Smooth muscle cell (in vitro differentiated cells): ENCODE measurements at regions not wholly inside any gene's neighbourhood (a gene's known extent, or its start where the extent isn't known, plus 50 kb on each side); places are given as distances from the start of the nearest gene placed in this dataset.

ENCODE experiments used
- DNase-seq: peaks from one replicate; lab custom pipeline; 2025; ENCODE audit not compliant: unreplicated experiment; lab: John Stamatoyannopoulos, UW
- H2AFZ ChIP-seq: fragments of 200-600 bp; sonication (generic); 2 replicates; pipeline ENCODE4 v1.6.0; 2016; ENCODE audit warnings: antibody characterized with exemption, low read depth, mild to moderate bottlenecking
- H3F3A ChIP-seq: fragments of 200-600 bp; sonication (generic); 2 replicates; pipeline ENCODE4 v1.6.0; 2017; ENCODE audit warnings: antibody characterized with exemption, low read depth
- H3K27ac ChIP-seq: fragments of 200-600 bp; sonication (generic); 2 replicates; pipeline ENCODE4 v1.5.1; 2016; ENCODE audit warnings: low read depth, mild to moderate bottlenecking
- H3K27me3 ChIP-seq: fragments of 200-600 bp; sonication (generic); 2 replicates; pipeline ENCODE4 v1.6.1; 2016; ENCODE audit warnings: low read depth, mild to moderate bottlenecking
- H3K36me3 ChIP-seq: fragments of 200-600 bp; sonication (generic); 2 replicates; pipeline ENCODE4 v1.5.1; 2016; ENCODE audit warnings: low read depth
- H3K4me1 ChIP-seq: fragments of 200-600 bp; sonication (generic); 2 replicates; pipeline ENCODE4 v1.5.1; 2016; ENCODE audit warnings: low read depth
- H3K4me2 ChIP-seq: fragments of 200-600 bp; sonication (generic); 2 replicates; pipeline ENCODE4 v1.6.0; 2016; ENCODE audit warnings: mild to moderate bottlenecking
- H3K4me3 ChIP-seq: fragments of 200-600 bp; sonication (generic); 2 replicates; pipeline ENCODE4 v1.5.1; 2016; ENCODE audit warnings: mild to moderate bottlenecking
- H3K79me2 ChIP-seq: fragments of 200-600 bp; sonication (generic); 2 replicates; pipeline ENCODE4 v1.6.0; 2016; ENCODE audit warnings: low read depth, mild to moderate bottlenecking
- H3K9ac ChIP-seq: fragments of 200-600 bp; sonication (generic); 2 replicates; pipeline ENCODE4 v1.6.0; 2016; ENCODE audit warnings: low read depth
- H3K9me3 ChIP-seq: fragments of 200-600 bp; sonication (generic); replicated peaks from 2 replicates; pipeline ENCODE4 v1.5.1; 2016; ENCODE audit warnings: low read depth
- H4K20me1 ChIP-seq: fragments of 200-600 bp; sonication (generic); 2 replicates; pipeline ENCODE4 v1.6.0; 2016; ENCODE audit warnings: low read depth
- WGBS: methylation state at CpG from one replicate; pipeline ENCODE4 v1.1.7; 2016; ENCODE audit warnings: low lambda C conversion rate; 5-methylcytosine and 5-hydroxymethylcytosine counted together
- TF ChIP-seq, protein P1 (sequence below): fragments of 200-600 bp; sonication (generic); IDR thresholded peaks from 2 replicates; pipeline ENCODE4 v1.5.1; 2017; ENCODE audit warnings: borderline replicate concordance, mild to moderate bottlenecking, antibody characterized with exemption; ENCODE audit not compliant: insufficient read depth, poor library complexity, severe bottlenecking

DNA sequence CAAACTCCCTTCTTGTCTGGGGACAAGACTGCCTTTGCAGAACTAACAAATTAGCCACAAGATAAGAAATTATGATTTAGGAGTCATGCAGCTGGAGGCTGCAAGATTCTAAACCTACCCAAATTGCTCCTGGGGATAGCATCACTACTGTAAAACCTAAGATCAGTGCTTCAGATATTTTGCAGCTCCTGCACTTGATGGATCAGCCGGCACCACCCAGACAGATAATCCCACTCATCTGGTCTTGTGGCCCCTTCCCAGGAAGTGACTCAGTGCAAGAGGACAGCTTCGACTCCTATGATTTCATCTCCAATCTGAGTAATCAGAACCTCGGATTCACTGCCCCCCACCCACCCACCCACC is 181.9 kb downstream of the AKR1D1 start:
- TF ChIP-seq, protein P1, sequence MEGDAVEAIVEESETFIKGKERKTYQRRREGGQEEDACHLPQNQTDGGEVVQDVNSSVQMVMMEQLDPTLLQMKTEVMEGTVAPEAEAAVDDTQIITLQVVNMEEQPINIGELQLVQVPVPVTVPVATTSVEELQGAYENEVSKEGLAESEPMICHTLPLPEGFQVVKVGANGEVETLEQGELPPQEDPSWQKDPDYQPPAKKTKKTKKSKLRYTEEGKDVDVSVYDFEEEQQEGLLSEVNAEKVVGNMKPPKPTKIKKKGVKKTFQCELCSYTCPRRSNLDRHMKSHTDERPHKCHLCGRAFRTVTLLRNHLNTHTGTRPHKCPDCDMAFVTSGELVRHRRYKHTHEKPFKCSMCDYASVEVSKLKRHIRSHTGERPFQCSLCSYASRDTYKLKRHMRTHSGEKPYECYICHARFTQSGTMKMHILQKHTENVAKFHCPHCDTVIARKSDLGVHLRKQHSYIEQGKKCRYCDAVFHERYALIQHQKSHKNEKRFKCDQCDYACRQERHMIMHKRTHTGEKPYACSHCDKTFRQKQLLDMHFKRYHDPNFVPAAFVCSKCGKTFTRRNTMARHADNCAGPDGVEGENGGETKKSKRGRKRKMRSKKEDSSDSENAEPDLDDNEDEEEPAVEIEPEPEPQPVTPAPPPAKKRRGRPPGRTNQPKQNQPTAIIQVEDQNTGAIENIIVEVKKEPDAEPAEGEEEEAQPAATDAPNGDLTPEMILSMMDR, result no peak
- H3K4me2 ChIP-seq, result peak overlapping the region; percentile 19
- H3F3A ChIP-seq, result peaks cover 6% of the 10 kb centered on the region
- DNase-seq, result no peak
- H3K9ac ChIP-seq, result peak overlapping the region; percentile 61
- H3K36me3 ChIP-seq, result no peaks in the 10 kb centered on the region
- WGBS, result 4% methylated on average over 3 of the region's 3 CpGs
- peak overlapping the region; percentile 95 for H3K27ac ChIP-seq
- no peaks in the 10 kb centered on the region for H3K79me2 ChIP-seq
- no peaks in the 10 kb centered on the region for H3K9me3 ChIP-seq
- no peaks in the 10 kb centered on the region for H4K20me1 ChIP-seq
- H3K4me1 ChIP-seq, result no peaks in the 10 kb centered on the region
- H3K27me3 ChIP-seq, result no peaks in the 10 kb centered on the region
- no peak overlapping the region for H3K4me3 ChIP-seq
- H2AFZ ChIP-seq, result peak overlapping the region; percentile 6

DNA sequence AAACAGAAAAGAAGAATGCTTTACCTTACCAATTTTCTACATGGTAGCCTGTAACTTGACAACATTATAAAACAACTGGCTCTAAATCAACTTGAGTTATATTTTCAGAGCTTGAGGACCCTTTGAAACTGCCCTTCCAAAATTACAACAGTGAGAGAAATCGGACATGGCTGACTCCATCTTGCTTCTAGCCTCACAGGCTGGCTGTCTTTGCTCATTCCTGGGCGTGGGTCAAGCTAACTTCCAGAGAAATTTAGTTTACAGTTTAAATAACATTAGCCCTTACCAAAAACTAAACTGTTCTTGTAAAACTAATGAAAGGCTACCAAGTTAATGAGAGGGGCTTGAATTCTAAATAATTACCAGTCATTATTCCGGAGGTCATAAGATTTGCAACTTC is 183.4 kb downstream of the AKR1D1 start:
- 92% methylated on average over 3 of the region's 3 CpGs for WGBS
- no peak for DNase-seq

DNA sequence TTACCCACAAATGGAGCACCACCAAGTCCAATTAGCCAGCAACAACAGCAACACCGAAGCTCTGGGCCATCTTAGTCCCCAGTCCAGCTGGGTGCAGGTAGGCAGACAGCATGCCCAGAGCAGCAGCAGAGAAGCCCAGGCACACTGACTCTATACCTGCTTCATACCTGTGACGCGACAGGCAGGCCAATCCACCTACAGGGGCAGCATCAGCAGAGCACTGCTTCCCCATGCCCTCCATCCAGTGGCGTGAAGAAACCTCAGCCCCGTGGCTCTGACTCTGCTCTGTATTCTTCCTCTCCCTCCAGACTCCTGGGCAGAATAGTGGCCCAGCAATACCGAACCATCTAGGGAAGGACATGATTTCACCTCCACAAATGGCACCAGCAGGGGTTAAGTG is 191.7 kb downstream of the AKR1D1 start:
- no peak overlapping the region for H2AFZ ChIP-seq
- WGBS, result 98% methylated on average over 6 of the region's 6 CpGs

More for the DNA sequence above, 183.4 kb downstream of the AKR1D1 start:
- Histone ChIP-seq H3K79me2 (no peaks in the 10 kb centered on the region), H3K36me3 (no peaks in the 10 kb centered on the region), H3F3A (peaks cover 6% of the 10 kb centered on the region), H3K9me3 (no peaks in the 10 kb centered on the region), H3K4me3 (no peak overlapping the region), H3K27me3 (no peaks in the 10 kb centered on the region), H4K20me1 (no peaks in the 10 kb centered on the region), H3K4me1 (no peaks in the 10 kb centered on the region), H3K9ac (no peak overlapping the region), H3K4me2 (no peak overlapping the region), H2AFZ (no peak overlapping the region), H3K27ac (peak overlapping the region; percentile 95)
- TF ChIP-seq, protein P1, result no peak

DNA sequence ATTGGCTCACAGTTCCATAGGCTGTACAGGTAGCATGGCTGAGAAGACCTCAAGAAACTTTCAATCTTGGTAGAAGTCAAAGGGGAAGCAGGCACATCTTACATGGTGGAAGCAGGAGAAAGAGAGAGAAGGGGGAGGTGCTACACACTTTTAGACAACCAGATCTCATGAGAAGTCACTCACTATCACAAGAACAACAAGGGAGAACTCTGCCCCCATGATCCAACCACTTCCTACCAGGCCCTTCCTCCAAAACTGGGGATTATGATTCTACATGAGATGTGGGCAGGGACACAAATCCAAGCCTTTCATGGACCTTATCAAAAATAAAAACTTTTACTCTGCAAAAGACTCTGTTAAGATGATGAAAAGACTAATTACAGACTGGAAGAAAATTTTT is 183.2 kb upstream of the TRIM24 start:
- Histone ChIP-seq H3K4me3 (no peak overlapping the region), H4K20me1 (no peaks in the 10 kb centered on the region), H3K27me3 (no peaks in the 10 kb centered on the region), H3K79me2 (no peaks in the 10 kb centered on the region), H3K36me3 (no peaks in the 10 kb centered on the region), H3F3A (peaks cover 1% of the 10 kb centered on the region), H3K4me1 (no peaks in the 10 kb centered on the region), H3K9me3 (no peaks in the 10 kb centered on the region), H3K9ac (no peak overlapping the region), H3K27ac (no peak overlapping the region), H2AFZ (no peak overlapping the region), H3K4me2 (no peak overlapping the region)
- no peak for DNase-seq
- TF ChIP-seq, protein P1, result no peak

More for the DNA sequence above, 191.7 kb downstream of the AKR1D1 start:
- Histone ChIP-seq H3K79me2 (no peaks in the 10 kb centered on the region), H3K4me1 (no peaks in the 10 kb centered on the region), H3F3A (no peaks in the 10 kb centered on the region), H3K36me3 (no peaks in the 10 kb centered on the region), H4K20me1 (no peaks in the 10 kb centered on the region), H3K27me3 (no peaks in the 10 kb centered on the region), H3K4me2 (no peak overlapping the region), H3K9ac (no peak overlapping the region), H3K4me3 (no peak overlapping the region), H3K27ac (no peak overlapping the region), H3K9me3 (no peaks in the 10 kb centered on the region)
- TF ChIP-seq, protein P1, result no peak
- no peak for DNase-seq
